SK-N-SH (cell line): ENCODE measurements at regions not wholly inside any gene's neighbourhood (a gene's known extent, or its start where the extent isn't known, plus 50 kb on each side); places are given as distances from the start of the nearest gene placed in this dataset.

Experiments used
- CTCF ChIA-PET: fragments of 300-600, 350-600 bp; formaldehyde crosslinking; extraction: SDS; loops from one replicate; lab custom pipeline; 2021; lab: Yijun Ruan, JAX
- POLR2A ChIA-PET: fragments of 350-600 bp; sonication (Branson Sonifier 250); formaldehyde crosslinking; extraction: SDS; loops from one replicate; lab custom pipeline; 2020; ENCODE audit warnings: antibody characterized with exemption, inconsistent platforms; lab: Yijun Ruan, JAX
- DNase-seq: peaks from one replicate; pipeline ENCODE4 v3.0.0; 2012
- H2AFZ ChIP-seq: fragments of 200-600 bp; sonication (generic); 2 replicates; pipeline ENCODE4 v1.8.1; 2016; ENCODE audit warnings: antibody characterized with exemption, mild to moderate bottlenecking, low read depth
- H3F3A ChIP-seq: fragments of 200-600 bp; sonication (generic); replicated peaks from 2 replicates; pipeline ENCODE3; 2016; ENCODE audit warnings: antibody characterized with exemption, mild to moderate bottlenecking; ENCODE audit not compliant: insufficient read depth
- H3K27ac ChIP-seq, 2 experiments: fragments of 200-500 bp in 1 of 2; fragments of 200-600 bp in 1 of 2; sonication (Bioruptor generic) in 1 of 2; sonication (generic), shearing (Covaris generic) in 1 of 2; 2 replicates each; pipeline versions ENCODE4 v1.5.1 to v1.6.1; 2014 to 2016; ENCODE audit warnings: low read depth in 2 of 2, inconsistent platforms in 1 of 2, low read length in 1 of 2, mild to moderate bottlenecking in 1 of 2, mixed read lengths in 1 of 2
- H3K27me3 ChIP-seq: fragments of 200-600 bp; sonication (generic), shearing (Covaris generic); 2 replicates; pipeline ENCODE4 v1.6.1; 2016; ENCODE audit warnings: mixed run types; ENCODE audit not compliant: insufficient read depth
- H3K36me3 ChIP-seq, 2 experiments: fragments of 200-500 bp in 1 of 2; fragments of 200-600 bp in 1 of 2; sonication (Bioruptor generic) in 1 of 2; sonication (generic) in 1 of 2; replicated peaks in 1 of 2; 2 replicates each; pipeline versions ENCODE3 to v1.5.1; 2014 to 2016; ENCODE audit warnings: low read length in 1 of 2, mild to moderate bottlenecking in 1 of 2; ENCODE audit not compliant: insufficient read depth in 2 of 2, control insufficient read depth in 1 of 2
- H3K4me1 ChIP-seq, 2 experiments: fragments of 200-500 bp in 1 of 2; fragments of 200-600 bp in 1 of 2; sonication (Bioruptor generic) in 1 of 2; sonication (generic), shearing (Covaris generic) in 1 of 2; 2 replicates each; pipeline versions ENCODE4 v1.5.1 to v1.6.1; 2014 to 2016; ENCODE audit warnings: low read depth in 1 of 2, low read length in 1 of 2, mixed run types in 1 of 2; ENCODE audit not compliant: insufficient read depth in 2 of 2, control insufficient read depth in 1 of 2
- H3K4me2 ChIP-seq: fragments of 200-600 bp; sonication (generic), shearing (Covaris generic); 2 replicates; pipeline ENCODE4 v1.6.1; 2017; ENCODE audit warnings: mixed run types
- H3K4me3 ChIP-seq, 2 experiments: fragments of 200-500 bp in 1 of 2; fragments of 200-600 bp in 1 of 2; sonication (Bioruptor generic) in 1 of 2; sonication (generic), shearing (Covaris generic) in 1 of 2; 2 replicates each; pipeline versions ENCODE4 v1.5.1 to v1.8.1; 2014 to 2016; ENCODE audit warnings: low read depth in 2 of 2, inconsistent platforms in 1 of 2, low read length in 1 of 2, mild to moderate bottlenecking in 1 of 2, mixed read lengths in 1 of 2, moderate library complexity in 1 of 2
- H3K79me2 ChIP-seq: fragments of 200-600 bp; sonication (generic); 2 replicates; pipeline ENCODE4 v1.8.1; 2017; ENCODE audit warnings: mild to moderate bottlenecking; ENCODE audit not compliant: insufficient read depth
- H3K9ac ChIP-seq: fragments of 200-600 bp; sonication (generic); 2 replicates; pipeline ENCODE4 v1.6.1; 2017; ENCODE audit warnings: mixed run types
- H3K9me2 ChIP-seq: fragments of 200-600 bp; sonication (generic); 2 replicates; pipeline ENCODE4 v1.6.1; 2017; ENCODE audit warnings: mixed run types
- H3K9me3 ChIP-seq: fragments of 200-600 bp; sonication (generic); 2 replicates; pipeline ENCODE4 v1.6.1; 2017; ENCODE audit warnings: mixed run types, mild to moderate bottlenecking, moderate library complexity
- H4K20me1 ChIP-seq: fragments of 200-600 bp; sonication (generic); 2 replicates; pipeline ENCODE4 v1.6.1; 2017; ENCODE audit warnings: mild to moderate bottlenecking, mixed run types; ENCODE audit not compliant: insufficient read depth
- EP300 ChIP-seq, 2 experiments: IDR thresholded peaks; 2 replicates each; pipeline versions ENCODE4 v1.4.0 to v1.6.1; 2012; ENCODE audit warnings: borderline replicate concordance in 1 of 2, low read depth in 1 of 2, low read length in 1 of 2
- FOSL2 ChIP-seq: IDR thresholded peaks from 2 replicates; pipeline ENCODE4 v1.4.0; 2012; ENCODE audit warnings: low read depth, mild to moderate bottlenecking, moderate library complexity, borderline replicate concordance
- FOXJ3 ChIP-seq: sonication (generic); formaldehyde crosslinking; IDR thresholded peaks from 2 replicates; pipeline ENCODE4 v1.5.1; 2020; ENCODE audit warnings: mild to moderate bottlenecking, missing genetic modification reagents
- GABPA ChIP-seq: IDR thresholded peaks from 2 replicates; pipeline ENCODE4 v1.4.0; 2012; ENCODE audit warnings: low read depth, mild to moderate bottlenecking
- GATA2 ChIP-seq: sonication (generic); formaldehyde crosslinking; IDR thresholded peaks from 2 replicates; pipeline ENCODE4 v1.5.0; 2020; ENCODE audit warnings: mild to moderate bottlenecking, missing genetic modification reagents
- IRF3 ChIP-seq: fragments of 150-350 bp; IDR thresholded peaks from 2 replicates; pipeline ENCODE4 v1.6.1; 2016; ENCODE audit warnings: mild to moderate bottlenecking, low read depth, low read length
- JUND ChIP-seq: IDR thresholded peaks from 2 replicates; pipeline ENCODE4 v1.4.0; 2012
- MEF2A ChIP-seq: IDR thresholded peaks from 2 replicates; pipeline ENCODE4 v1.4.0; 2012; ENCODE audit warnings: low read depth, borderline replicate concordance
- NFIC ChIP-seq: IDR thresholded peaks from 2 replicates; pipeline ENCODE4 v1.4.0; 2012; ENCODE audit warnings: borderline replicate concordance
- PBX3 ChIP-seq: IDR thresholded peaks from 2 replicates; pipeline ENCODE4; 2012
- RCOR1 ChIP-seq: fragments of 150-350 bp; IDR thresholded peaks from 2 replicates; pipeline ENCODE4 v1.6.1; 2017; ENCODE audit warnings: antibody characterized with exemption, low read length
- REST ChIP-seq: IDR thresholded peaks from 2 replicates; pipeline ENCODE4 v1.6.1; 2012; ENCODE audit warnings: mild to moderate bottlenecking, low read depth, low read length, moderate library complexity
- RFX5 ChIP-seq: IDR thresholded peaks from 2 replicates; pipeline ENCODE4 v1.6.1; 2012; ENCODE audit warnings: mild to moderate bottlenecking, improper control_type of control experiment, low read length
- RXRA ChIP-seq: IDR thresholded peaks from 2 replicates; pipeline ENCODE4 v1.4.0; 2012; ENCODE audit warnings: low read depth, mild to moderate bottlenecking, borderline replicate concordance
- SIN3A ChIP-seq: IDR thresholded peaks from 2 replicates; pipeline ENCODE4 v1.6.1; 2012; ENCODE audit warnings: low read depth, mild to moderate bottlenecking, low read length, moderate library complexity, borderline replicate concordance
- TCF12 ChIP-seq: IDR thresholded peaks from 2 replicates; pipeline ENCODE4 v1.4.0; 2012
- TEAD4 ChIP-seq: IDR thresholded peaks from 2 replicates; pipeline ENCODE4 v1.4.0; 2012; ENCODE audit warnings: mild to moderate bottlenecking, borderline replicate concordance; ENCODE audit not compliant: insufficient read depth
- USF2 ChIP-seq: fragments of 150-350 bp; IDR thresholded peaks from 2 replicates; pipeline ENCODE4 v1.6.1; 2017; ENCODE audit warnings: antibody characterized with exemption, low read length, low read depth, borderline replicate concordance
- YY1 ChIP-seq: IDR thresholded peaks from 2 replicates; pipeline ENCODE4 v1.4.0; 2012; ENCODE audit warnings: low read depth, mild to moderate bottlenecking
- ZBTB33 ChIP-seq: IDR thresholded peaks from 2 replicates; pipeline ENCODE4 v1.4.0; 2012; ENCODE audit warnings: low read depth, borderline replicate concordance
- WGBS: methylation state at CpG from one replicate; pipeline ENCODE4 v1.1.6; 2017; ENCODE audit warnings: low lambda C conversion rate; 5-methylcytosine and 5-hydroxymethylcytosine counted together

GRCh38 chr4:72919464-72919863 is 150.1 kb downstream of the COX18 start:
- Histone ChIP-seq H3K27ac (no peak overlapping the region), H3F3A (no peaks in the 10 kb centered on the region), H3K4me1 (no peaks in the 10 kb centered on the region), H3K9me3 (no peaks in the 10 kb centered on the region), H3K27me3 (no peaks in the 10 kb centered on the region), H3K9me2 (peaks cover 3% of the 10 kb centered on the region; the same call in 1 of the 2 replicates), H3K9ac (no peak overlapping the region), H4K20me1 (no peaks in the 10 kb centered on the region), H3K79me2 (no peaks in the 10 kb centered on the region)
- no peak for DNase-seq
- 27% methylated on average over 3 of the region's 3 CpGs for WGBS
- ChIA-PET CTCF (no interaction called here), POLR2A (no interaction called here)
- TF ChIP-seq JUND = no peak
- no peak for TF ChIP-seq IRF3
- TF ChIP-seq TCF12 = no peak
- no peak for TF ChIP-seq RFX5
- no peak for TF ChIP-seq NFIC
- TF ChIP-seq RXRA = no peak
- no peak for TF ChIP-seq GABPA
- no peak for TF ChIP-seq REST
- no peak for TF ChIP-seq YY1
- no peak for TF ChIP-seq USF2
- TF ChIP-seq ZBTB33 = no peak
- TF ChIP-seq FOXJ3 = no peak
- TF ChIP-seq GATA2 (CRISPR knock-in tag) = no peak
- no peak for TF ChIP-seq RCOR1
- no peak for TF ChIP-seq MEF2A
- TF ChIP-seq EP300 (IDR thresholded peaks at IDR 0.05; ENCODE audit: borderline replicate concordance in 1 of 2, low read depth in 1 of 2, low read length in 1 of 2) = no peak
- TF ChIP-seq PBX3 = no peak
- no peak for TF ChIP-seq SIN3A
- TF ChIP-seq TEAD4 = no peak
- TF ChIP-seq FOSL2 = no peak
- TF ChIP-seq, all 33 proteins: peak for 0
- no peak overlapping the region for H3K4me2 ChIP-seq
- no peaks in the 10 kb centered on the region for H3K36me3 ChIP-seq
- no peak overlapping the region for H3K4me3 ChIP-seq
- 0 out of 2 replicates have a peak overlapping the region, but pooled peaks have one; percentile 5 for H2AFZ ChIP-seq
